Activated CD4-positive, alpha-beta T cell treated with anti-CD3 and anti-CD28 coated beads for 48 hours (primary cell): ENCODE measurements at regions not wholly inside any gene's neighbourhood (a gene's known extent, or its start where the extent isn't known, plus 50 kb on each side); places are given as distances from the start of the nearest gene placed in this dataset.
"Not testable (repeated sequence)": the region's sequence is repeated elsewhere in the genome, so short reads cannot be mapped to it uniquely, and the experiment has no call there.

Experiments
- DNase-seq: peaks from one replicate; pipeline ENCODE4 v3.0.0-alpha.2; 2020

- DNase-seq = no peak
These were observed 101.8 kb downstream of the NFKBIZ start for GRCh38 chr3:101950985-101951733.

- DNase-seq = no peak
These were observed 105.0 kb downstream of the NFKBIZ start for GRCh38 chr3:101954361-101954760.

DNA sequence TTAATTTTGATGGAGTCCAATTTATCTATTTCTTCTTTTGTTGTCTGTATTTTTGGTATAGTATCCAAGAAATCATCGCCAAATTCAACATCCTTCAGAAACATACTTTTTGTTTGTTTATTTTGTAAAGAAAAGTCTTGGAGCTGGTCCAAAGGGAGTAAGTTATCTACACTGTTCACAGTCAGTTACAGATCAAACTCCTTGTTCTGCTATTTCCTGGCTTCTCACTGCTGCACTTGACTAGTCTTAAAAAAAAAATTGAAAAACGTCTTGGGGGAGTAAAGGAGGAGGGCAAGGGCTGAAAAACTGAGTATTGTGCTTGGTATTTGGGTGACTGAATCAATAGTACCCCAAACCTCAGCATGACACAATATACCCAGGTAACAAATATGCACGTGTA, 105.6 kb downstream of the NFKBIZ start:
- no peak for DNase-seq

- no peak for DNase-seq
These were observed 112.7 kb downstream of the NFKBIZ start for GRCh38 chr3:101962055-101962454.

GRCh38 chr3:101963902-101964362, 114.6 kb downstream of the NFKBIZ start:
- peak; percentile 46 for DNase-seq

DNA sequence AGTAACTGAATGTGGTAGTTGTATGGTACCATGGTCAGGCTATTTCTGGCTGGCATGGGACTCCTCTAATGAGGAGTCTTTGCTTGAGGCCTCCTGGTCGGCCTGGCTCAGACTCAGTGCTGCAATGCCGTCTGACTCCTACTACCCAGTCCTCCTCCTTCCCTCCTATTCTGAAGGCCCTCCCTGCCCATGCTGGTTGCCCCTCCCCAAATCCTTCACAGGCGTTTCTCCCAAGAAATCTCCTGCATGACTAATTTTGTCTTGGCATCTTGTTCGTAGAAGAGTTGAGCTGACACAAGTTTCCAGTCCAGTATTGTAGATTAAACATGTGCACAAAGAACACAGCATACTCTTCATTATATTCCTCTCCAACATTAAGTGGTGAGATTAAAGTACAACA, 115.5 kb downstream of the NFKBIZ start:
- no peak for DNase-seq

GRCh38 chr3:101966226-101966625, 116.9 kb downstream of the NFKBIZ start:
- DNase-seq = no peak

DNA sequence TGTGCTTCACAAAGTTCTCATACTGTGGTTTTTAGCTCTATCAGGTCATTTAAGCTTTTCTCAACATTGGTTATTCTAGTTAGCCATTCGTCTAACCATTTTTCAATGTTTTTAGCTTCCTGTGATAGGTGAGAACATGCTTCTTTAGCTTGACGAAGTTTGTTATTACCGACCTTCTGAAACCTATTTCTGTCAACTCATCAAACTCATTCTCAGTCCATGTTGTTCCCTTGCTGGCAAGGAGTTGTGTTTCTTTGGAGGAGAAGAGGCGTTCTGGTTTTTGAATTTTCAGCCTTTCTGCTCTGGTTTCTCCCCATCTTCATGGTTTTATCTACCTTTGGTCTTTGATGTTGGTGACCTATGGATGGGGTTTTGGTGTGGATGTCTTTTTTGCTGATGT, 120.9 kb downstream of the NFKBIZ start:
- no peak for DNase-seq

DNA sequence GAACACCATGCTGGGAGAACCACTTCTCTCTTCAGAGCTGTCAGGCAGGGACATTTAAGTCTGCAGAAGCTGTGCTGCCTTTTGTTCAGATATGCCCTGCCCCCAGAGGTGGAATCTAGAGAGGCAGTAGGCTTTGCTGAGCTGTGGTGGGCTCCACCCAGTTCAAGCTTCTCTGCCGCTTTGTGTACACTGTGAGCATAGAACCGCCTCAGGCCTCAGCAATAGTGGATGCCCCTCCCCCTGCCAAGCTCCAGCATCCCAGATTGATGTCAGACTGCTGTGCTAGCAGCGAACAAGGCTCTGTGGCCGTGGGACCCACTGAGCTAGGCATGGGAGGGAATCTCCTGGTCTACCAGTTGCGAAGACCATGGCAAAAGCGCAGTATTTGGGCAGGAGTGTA, 121.6 kb downstream of the NFKBIZ start:
- DNase-seq = no peak

GRCh38 chr3:101972430-101973162, 123.3 kb downstream of the NFKBIZ start:
- DNase-seq = no peak

GRCh38 chr3:101973163-101973505, 123.8 kb downstream of the NFKBIZ start:
- no peak for DNase-seq

DNA sequence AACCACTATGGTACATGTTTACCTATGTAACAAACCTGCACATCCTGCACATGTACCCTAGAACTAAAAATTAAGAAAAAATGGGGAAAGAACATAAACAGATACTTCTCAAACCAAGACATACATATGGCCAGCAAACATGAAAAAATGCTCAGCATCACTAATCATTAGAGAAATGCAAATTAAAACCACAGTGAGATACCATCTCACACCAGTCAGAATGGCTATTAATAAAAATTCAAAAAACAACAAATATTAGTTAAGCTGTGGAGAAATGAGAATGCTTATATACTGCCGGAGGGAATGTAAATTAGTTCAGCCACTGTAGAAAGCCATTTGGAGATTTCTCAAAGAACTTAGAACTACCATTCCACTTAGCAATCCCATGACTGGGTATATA, 126.1 kb downstream of the NFKBIZ start:
- DNase-seq = not testable (repeated sequence)

DNA sequence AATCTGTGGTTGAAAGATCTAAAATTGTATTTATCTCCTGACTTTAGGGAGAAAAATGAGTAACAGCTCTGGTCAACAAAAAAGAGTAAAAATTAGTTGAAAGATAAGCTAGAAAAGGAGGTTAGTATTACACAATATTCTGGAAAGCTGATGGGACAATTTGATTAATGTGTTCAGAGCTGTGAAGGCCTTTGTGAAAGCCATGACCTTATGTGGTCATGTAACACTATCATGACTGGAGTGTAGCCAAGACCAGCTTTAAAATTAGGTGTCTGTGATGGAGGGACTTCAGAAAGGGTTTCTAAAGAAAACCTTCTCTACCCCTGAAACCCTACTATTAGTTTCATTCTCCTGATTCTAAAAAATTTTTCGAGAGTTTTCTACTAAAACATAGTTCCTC, 127.2 kb downstream of the NFKBIZ start:
- no peak for DNase-seq

DNA sequence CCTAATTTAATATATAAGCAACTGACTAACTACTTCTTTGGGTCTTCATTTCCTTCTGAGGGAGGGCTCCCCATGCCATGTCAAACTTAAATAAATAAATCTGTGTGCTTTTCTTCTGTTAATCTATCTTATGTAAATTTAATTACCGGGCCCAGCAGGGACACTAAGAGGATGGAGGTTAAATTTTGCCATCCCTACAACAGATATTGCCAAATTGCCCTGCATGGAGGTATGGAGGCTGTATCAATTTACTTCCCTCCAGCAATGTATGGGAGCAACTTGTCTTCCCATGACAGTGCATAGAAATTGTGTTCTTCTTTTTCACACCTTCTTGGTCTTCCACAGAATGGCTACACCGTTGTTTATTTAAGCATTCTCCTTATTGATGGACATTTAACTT, 129.0 kb downstream of the NFKBIZ start:
- DNase-seq = no peak

DNA sequence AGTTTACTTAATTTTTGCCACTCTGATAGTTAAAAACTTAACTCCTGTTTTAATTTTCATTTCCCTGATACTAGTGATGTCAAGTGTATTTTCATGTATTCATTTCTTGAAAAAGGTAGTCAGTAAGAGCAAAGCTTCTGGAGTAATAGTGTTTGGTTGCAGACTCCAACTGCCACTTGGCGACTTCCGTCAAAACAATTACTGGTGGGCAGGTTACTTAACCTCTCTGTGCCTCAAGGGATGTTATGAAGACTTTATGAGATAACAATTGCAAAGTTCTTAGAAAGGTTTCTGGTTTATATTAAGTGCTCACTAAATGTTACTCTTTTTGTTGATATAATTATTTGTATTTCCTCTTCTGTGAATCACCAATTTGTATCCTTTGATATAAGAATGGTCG, 129.7 kb downstream of the NFKBIZ start:
- no peak for DNase-seq

DNA sequence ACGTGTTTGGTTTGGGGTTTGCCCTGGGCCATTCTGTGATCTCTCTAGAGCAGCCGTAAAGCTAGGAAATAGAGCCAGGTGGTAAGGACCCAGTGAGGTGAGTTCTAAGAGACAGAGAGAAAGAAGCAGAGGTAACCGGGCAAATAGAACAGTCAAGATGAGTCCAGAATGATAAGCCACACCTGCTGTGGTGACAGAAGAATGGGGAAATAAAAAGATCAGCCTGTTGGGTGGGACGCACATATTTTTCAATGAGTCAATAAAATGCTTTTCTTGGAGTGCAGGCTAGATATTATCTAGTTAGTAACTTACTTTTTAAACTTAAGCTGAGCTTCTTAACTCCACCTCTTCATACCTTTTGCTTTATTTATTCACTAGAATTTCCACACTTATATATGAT, 135.0 kb downstream of the NFKBIZ start:
- DNase-seq = no peak

- peak; percentile 23 for DNase-seq
These were observed 139.3 kb downstream of the NFKBIZ start for GRCh38 chr3:101988596-101988995.

GRCh38 chr3:101989578-101990200, 140.4 kb downstream of the NFKBIZ start:
- DNase-seq = no peak

DNA sequence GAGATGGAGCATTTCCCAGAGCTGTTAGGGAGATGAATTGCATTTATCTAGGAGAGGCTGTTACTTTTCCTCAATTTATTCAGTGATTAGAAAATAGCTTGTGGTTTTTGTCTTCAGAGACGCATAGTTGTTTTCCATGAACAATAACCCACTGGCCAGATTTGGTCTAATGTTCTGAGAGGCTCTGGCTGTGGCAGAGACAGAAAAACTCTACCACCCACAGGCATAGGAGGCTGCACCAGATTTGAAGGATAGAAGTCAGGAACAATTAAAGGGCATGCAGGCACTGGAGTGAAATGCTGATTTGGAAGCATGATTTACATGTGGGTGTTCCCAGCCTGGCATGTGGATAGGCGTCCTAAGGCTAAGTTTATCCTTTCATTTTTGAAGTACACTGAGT, 143.5 kb downstream of the NFKBIZ start:
- no peak for DNase-seq

- no peak for DNase-seq
These were observed 145.1 kb downstream of the NFKBIZ start for GRCh38 chr3:101994386-101994785.

GRCh38 chr3:101995371-101996046, 146.2 kb downstream of the NFKBIZ start:
- DNase-seq = no peak

DNA sequence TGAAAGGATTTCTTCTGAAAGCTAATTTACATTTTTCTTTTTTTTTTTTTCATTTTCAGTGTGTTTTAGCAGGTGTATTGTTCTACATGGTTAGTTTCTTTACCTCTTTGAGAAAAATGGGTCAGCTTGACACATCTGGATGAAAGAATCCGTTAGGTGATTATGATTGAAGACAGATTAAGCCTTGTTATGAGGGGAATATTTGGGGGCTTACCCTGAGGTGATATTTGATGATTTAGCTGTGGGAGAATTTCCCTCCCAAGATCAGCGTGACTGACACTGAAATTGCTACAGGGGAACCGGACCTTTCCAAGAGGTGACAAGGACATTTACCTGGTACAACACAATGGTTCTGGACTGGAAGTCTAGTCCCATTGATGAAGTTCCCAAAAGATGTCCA, 147.5 kb downstream of the NFKBIZ start:
- no peak for DNase-seq

GRCh38 chr3:101998256-101998926, 149.1 kb downstream of the NFKBIZ start:
- DNase-seq = no peak
